ENCODE measurements at regions not wholly inside any gene's neighbourhood (a gene's known extent, or its start where the extent isn't known, plus 50 kb on each side); places are given as distances from the start of the nearest gene placed in this dataset.

GRCh38 chr11:69413015-69413801 is 68.3 kb upstream of the LINC01488 start:
- H4K20me1 ChIP-seq (ENCODE audit: insufficient read depth): no peaks in the 10 kb centered on the region
- no peaks in the 10 kb centered on the region for H3K9me3 ChIP-seq (ENCODE audit: control insufficient read depth in 1 of 2, insufficient read depth in 1 of 2, low read depth in 1 of 2, low read length in 2 of 2)
- intact Hi-C loops (cut with micrococcal nuclease): no loop called here
- no peaks in the 10 kb centered on the region for H3K27me3 ChIP-seq (ENCODE audit: insufficient read depth, low read length)
- POLR2A ChIA-PET: no interaction called here
- no peak for ATAC-seq
- CTCF ChIA-PET: no interaction called here
- no peak overlapping the region for H3K9ac ChIP-seq (ENCODE audit: low read length)
- RAD21 ChIA-PET (ENCODE audit: low non-redundant PET in 1 of 2, low total read pairs in 2 of 2, uncharacterized antibody in 2 of 2, unreplicated experiment in 2 of 2): interaction anchor here in 1 of 2 experiments (0.7 kb wide), 1 partner anchor 118 kb away, joined by 3 read pairs; no protein-coding TSS in a partner anchor
- no peak overlapping the region for H3K27ac ChIP-seq (ENCODE audit: low read depth, low read length)
- no peak overlapping the region for H2AFZ ChIP-seq (ENCODE audit: low read depth, low read length, poor library complexity, severe bottlenecking)
- no peaks in the 10 kb centered on the region for H3K36me3 ChIP-seq (ENCODE audit: control insufficient read depth in 1 of 2, insufficient read depth in 2 of 2, low read length in 2 of 2)
- TF ChIP-seq SIN3A (IDR thresholded peaks at IDR 0.05; ENCODE audit: low read depth) (no peak), ZFX (IDR thresholded peaks at IDR 0.05) (no peak), ZNF274 (IDR thresholded peaks at IDR 0.05; ENCODE audit: low read depth, low read length) (no peak), YY1 (IDR thresholded peaks at IDR 0.05; ENCODE audit: extremely low read depth, insufficient replicate concordance, low read depth, low read length) (no peak), EZH2 (IDR thresholded peaks at IDR 0.05) (no peak), SRF (IDR thresholded peaks at IDR 0.05; ENCODE audit: low read depth) (no peak), POLR2A (IDR thresholded peaks at IDR 0.05; ENCODE audit: borderline replicate concordance, extremely low read depth, insufficient read depth, insufficient read length) (no peak), SP1 (IDR thresholded peaks at IDR 0.05; ENCODE audit: low read depth) (no peak), CEBPB (IDR thresholded peaks at IDR 0.05; ENCODE audit: low read depth) (no peak), CBX3 (IDR thresholded peaks at IDR 0.05; ENCODE audit: low read depth) (no peak)
- no peak for DNase-seq (ENCODE audit: low read depth, low spot score)
- H3K4me2 ChIP-seq (ENCODE audit: low read length): no peak overlapping the region
- peaks cover 0 to 12% of the 10 kb centered on the region in 2 experiments; a peak in 1 of 4 replicates for H3K4me1 ChIP-seq (ENCODE audit: control insufficient read depth in 1 of 2, insufficient read depth in 2 of 2, low read length in 2 of 2)
- no peak overlapping the region for H3K4me3 ChIP-seq (replicated peaks in 1 of 2; ENCODE audit: low read depth in 1 of 2, low read length in 2 of 2)
- no TSS peak for BruUV-seq (replicated peaks)
- no peaks in the 10 kb centered on the region for H3K79me2 ChIP-seq (ENCODE audit: insufficient read depth, low read length)
- no peaks in the 10 kb centered on the region for H3K9me2 ChIP-seq (ENCODE audit: insufficient read depth)

- RAD21 ChIA-PET (ENCODE audit: low non-redundant PET in 1 of 2, low total read pairs in 2 of 2, uncharacterized antibody in 2 of 2, unreplicated experiment in 2 of 2): interaction anchor here in 1 of 2 experiments (0.7 kb wide), 1 partner anchor 119 kb away, joined by 3 read pairs; no protein-coding TSS in a partner anchor
- TF ChIP-seq FOSL1 (IDR thresholded peaks at IDR 0.05; ENCODE audit: low read depth) (no peak), ZFX (IDR thresholded peaks at IDR 0.05) (no peak), MAX (IDR thresholded peaks at IDR 0.05) (no peak), ZBTB33 (IDR thresholded peaks at IDR 0.05; ENCODE audit: extremely low read depth, insufficient replicate concordance, low read length) (no peak), CEBPB (IDR thresholded peaks at IDR 0.05; ENCODE audit: low read depth) (no peak), ATF3 (IDR thresholded peaks at IDR 0.05) (no peak), SIN3A (IDR thresholded peaks at IDR 0.05; ENCODE audit: low read depth) (no peak), REST (IDR thresholded peaks at IDR 0.05; ENCODE audit: low read depth) (no peak)
These were observed 67.5 kb upstream of the LINC01488 start for GRCh38 chr11:69413993-69414392.

More at GRCh38 chr11:69413993-69414392, 67.5 kb upstream of the LINC01488 start:
- Histone ChIP-seq H3K4me2 (ENCODE audit: low read length) (no peak overlapping the region), H3K36me3 (ENCODE audit: control insufficient read depth in 1 of 2, insufficient read depth in 2 of 2, low read length in 2 of 2) (no peaks in the 10 kb centered on the region), H3K27ac (ENCODE audit: low read depth, low read length) (no peak overlapping the region), H3K79me2 (ENCODE audit: insufficient read depth, low read length) (no peaks in the 10 kb centered on the region), H4K20me1 (ENCODE audit: insufficient read depth) (no peaks in the 10 kb centered on the region), H3K27me3 (ENCODE audit: insufficient read depth, low read length) (no peaks in the 10 kb centered on the region), H3K9me3 (ENCODE audit: control insufficient read depth in 1 of 2, insufficient read depth in 1 of 2, low read depth in 1 of 2, low read length in 2 of 2) (no peaks in the 10 kb centered on the region), H3K4me1 (ENCODE audit: control insufficient read depth in 1 of 2, insufficient read depth in 2 of 2, low read length in 2 of 2) (peaks cover 0 to 13% of the 10 kb centered on the region in 2 experiments; a peak in 1 of 4 replicates), H2AFZ (ENCODE audit: low read depth, low read length, poor library complexity, severe bottlenecking) (no peak overlapping the region), H3K4me3 (replicated peaks in 1 of 2; ENCODE audit: low read depth in 1 of 2, low read length in 2 of 2) (no peak overlapping the region), H3K9ac (ENCODE audit: low read length) (no peak overlapping the region), H3K9me2 (ENCODE audit: insufficient read depth) (no peaks in the 10 kb centered on the region)
- ATAC-seq: no peak
- intact Hi-C loops (cut with micrococcal nuclease): no loop called here
- POLR2A ChIA-PET: no interaction called here
- BruUV-seq (replicated peaks): no TSS peak
- DNase-seq (ENCODE audit: low read depth, low spot score): no peak
- CTCF ChIA-PET: no interaction called here
